Fibroblast of pulmonary artery (primary cell): ENCODE measurements at regions not wholly inside any gene's neighbourhood (a gene's known extent, or its start where the extent isn't known, plus 50 kb on each side); places are given as distances from the start of the nearest gene placed in this dataset.

Source experiments
- DNase-seq: peaks from one replicate; pipeline ENCODE4 v3.0.0-alpha.2; 2010; ENCODE audit warnings: low read depth
- H3K4me3 ChIP-seq: replicated peaks from 2 replicates; pipeline ENCODE4 v1.5.1; 2011; ENCODE audit warnings: low read depth, mild to moderate bottlenecking, control low read depth, low read length, moderate library complexity
- CTCF ChIP-seq: IDR thresholded peaks from 2 replicates; pipeline ENCODE4 v1.5.1; 2011; ENCODE audit warnings: mild to moderate bottlenecking, control low read depth, low read length, inconsistent platforms; ENCODE audit errors: missing control alignments

GRCh38 chr11:88420165-88420791, 82.7 kb upstream of the CTSC start:
- no peak overlapping the region for H3K4me3 ChIP-seq
- no peak for TF ChIP-seq CTCF
- DNase-seq = peak; percentile 89

DNA sequence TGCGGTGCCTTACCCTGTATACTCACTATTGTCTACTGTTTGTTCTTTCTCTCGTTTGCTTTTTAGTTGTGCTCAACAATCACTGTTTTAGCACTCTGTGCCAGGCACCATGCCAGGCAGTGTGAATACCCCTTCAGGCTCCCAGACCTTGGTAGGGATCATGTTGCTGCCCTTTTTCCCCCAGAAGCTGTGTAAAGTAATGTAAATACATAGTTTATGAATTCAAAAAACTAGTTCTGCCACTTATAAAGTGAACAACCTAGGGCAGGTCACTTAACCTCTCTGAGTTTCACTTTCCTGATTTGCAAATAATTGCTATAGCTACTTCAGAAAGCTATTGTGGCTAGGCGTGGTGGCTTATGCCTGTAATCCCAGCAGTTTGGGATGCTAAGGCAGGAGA, 81.0 kb upstream of the CTSC start:
- H3K4me3 ChIP-seq = no peak overlapping the region
- TF ChIP-seq CTCF = no peak
- no peak for DNase-seq

DNA sequence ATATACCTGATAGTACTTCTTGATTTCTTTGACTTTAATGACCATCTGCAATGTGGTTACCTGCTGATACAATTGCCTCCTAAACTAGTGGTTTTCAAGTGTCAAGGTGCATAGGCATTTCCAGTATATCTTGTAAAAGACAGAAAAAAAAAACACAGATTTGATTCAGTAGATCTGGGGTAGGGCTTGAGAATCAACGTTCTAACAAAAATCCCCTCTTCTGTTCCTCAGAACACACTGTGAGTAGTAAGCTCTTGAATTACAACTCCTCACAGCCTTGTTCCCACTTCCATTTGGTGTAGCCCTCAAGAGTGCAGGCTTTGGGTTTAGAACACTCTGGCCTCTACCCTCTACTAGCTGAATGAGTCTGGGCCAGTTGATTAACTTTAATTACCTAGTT, 78.0 kb upstream of the CTSC start:
- H3K4me3 ChIP-seq = no peak overlapping the region
- TF ChIP-seq CTCF = no peak
- no peak for DNase-seq

- H3K4me3 ChIP-seq = no peak overlapping the region
- TF ChIP-seq CTCF = no peak
Measured at GRCh38 chr11:88414981-88415413, 77.5 kb upstream of the CTSC start.

GRCh38 chr11:88414385-88414861, 76.9 kb upstream of the CTSC start:
- no peak overlapping the region for H3K4me3 ChIP-seq
- DNase-seq = peak; percentile 94
- TF ChIP-seq CTCF = no peak

More at GRCh38 chr11:88414981-88415413, 77.5 kb upstream of the CTSC start:
- DNase-seq = peak; percentile 29

DNA sequence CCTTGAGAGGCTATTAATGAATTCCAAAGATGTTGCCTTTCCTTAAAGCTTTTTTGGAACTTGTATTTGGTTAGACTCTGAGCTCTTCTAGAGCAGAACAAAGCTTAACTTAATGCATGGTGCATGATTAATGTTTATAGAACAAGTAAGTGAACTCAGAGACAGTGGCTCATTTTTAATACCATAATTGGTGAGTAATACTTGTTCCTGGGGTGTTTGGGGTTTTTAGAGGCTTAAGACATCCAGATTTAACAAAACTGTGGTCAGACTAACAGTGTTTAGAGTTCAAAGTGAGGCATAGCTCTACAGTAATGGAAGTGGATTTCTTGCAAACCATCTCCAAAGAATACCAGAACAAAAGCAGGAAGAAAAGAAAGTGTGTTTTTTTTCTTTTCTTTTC, 73.7 kb upstream of the CTSC start:
- DNase-seq = no peak
- TF ChIP-seq CTCF = no peak

GRCh38 chr11:88410656-88411055, 73.1 kb upstream of the CTSC start:
- no peak overlapping the region for H3K4me3 ChIP-seq
- no peak for TF ChIP-seq CTCF
- no peak for DNase-seq

More for the DNA sequence above, 73.7 kb upstream of the CTSC start:
- H3K4me3 ChIP-seq = no peak overlapping the region
